Transverse colon (tissue), 4 donors: ENCODE measurements at regions not wholly inside any gene's neighbourhood (a gene's known extent, or its start where the extent isn't known, plus 50 kb on each side); places are given as distances from the start of the nearest gene placed in this dataset.

Experiments
- POLR2AphosphoS5 ChIP-seq, 3 donors: sonication (generic); formaldehyde crosslinking; IDR thresholded peaks; one replicate each; pipeline ENCODE4 v1.6.1; 2016; ENCODE audit warnings: antibody characterized with exemption in 3 of 3
- TF ChIP-seq, protein P1 (sequence below), 5 experiments: fragments of 200-600 bp in 3 of 5; fragments of 450-650 bp in 2 of 5; sonication (generic) in 3 of 5; IDR thresholded peaks; 1 replicate in 2 of 5; 2 replicates in 3 of 5; pipeline ENCODE4 v1.5.1; 2016 to 2017; ENCODE audit warnings: antibody characterized with exemption in 5 of 5, inconsistent platforms in 3 of 5, mild to moderate bottlenecking in 2 of 5, moderate library complexity in 1 of 5

DNA sequence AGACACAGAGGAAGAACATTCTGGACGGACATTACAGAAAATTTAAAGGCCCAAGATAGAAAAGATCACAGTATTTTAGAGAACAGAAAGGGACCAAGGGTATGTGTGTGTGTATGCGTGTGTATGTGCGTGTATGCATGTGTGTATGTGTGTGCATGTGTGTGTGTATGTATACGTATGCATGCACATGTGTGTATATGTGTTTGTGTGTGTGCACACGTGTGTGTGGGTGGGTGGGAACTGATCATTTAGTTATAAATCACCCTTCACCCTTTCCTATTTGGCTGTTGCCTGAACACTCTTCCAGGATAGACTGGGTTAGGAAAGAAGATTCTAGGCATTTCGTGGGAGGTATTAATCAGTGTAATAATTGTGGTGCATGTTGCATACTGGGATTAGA lies 634.4 kb downstream of the DHX35 start:
- no peak for TF ChIP-seq POLR2AphosphoS5 (IDR thresholded peaks at IDR 0.05)
- TF ChIP-seq, protein P1, sequence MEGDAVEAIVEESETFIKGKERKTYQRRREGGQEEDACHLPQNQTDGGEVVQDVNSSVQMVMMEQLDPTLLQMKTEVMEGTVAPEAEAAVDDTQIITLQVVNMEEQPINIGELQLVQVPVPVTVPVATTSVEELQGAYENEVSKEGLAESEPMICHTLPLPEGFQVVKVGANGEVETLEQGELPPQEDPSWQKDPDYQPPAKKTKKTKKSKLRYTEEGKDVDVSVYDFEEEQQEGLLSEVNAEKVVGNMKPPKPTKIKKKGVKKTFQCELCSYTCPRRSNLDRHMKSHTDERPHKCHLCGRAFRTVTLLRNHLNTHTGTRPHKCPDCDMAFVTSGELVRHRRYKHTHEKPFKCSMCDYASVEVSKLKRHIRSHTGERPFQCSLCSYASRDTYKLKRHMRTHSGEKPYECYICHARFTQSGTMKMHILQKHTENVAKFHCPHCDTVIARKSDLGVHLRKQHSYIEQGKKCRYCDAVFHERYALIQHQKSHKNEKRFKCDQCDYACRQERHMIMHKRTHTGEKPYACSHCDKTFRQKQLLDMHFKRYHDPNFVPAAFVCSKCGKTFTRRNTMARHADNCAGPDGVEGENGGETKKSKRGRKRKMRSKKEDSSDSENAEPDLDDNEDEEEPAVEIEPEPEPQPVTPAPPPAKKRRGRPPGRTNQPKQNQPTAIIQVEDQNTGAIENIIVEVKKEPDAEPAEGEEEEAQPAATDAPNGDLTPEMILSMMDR (IDR thresholded peaks at IDR 0.05) = no peak
